NCI-H1092 (cell line): ENCODE measurements at regions not wholly inside any gene's neighbourhood (a gene's known extent, or its start where the extent isn't known, plus 50 kb on each side); places are given as distances from the start of the nearest gene placed in this dataset.

Source experiments
- DNase-seq: peaks from one replicate; lab custom pipeline; 2025; lab: John Stamatoyannopoulos, UW

DNA sequence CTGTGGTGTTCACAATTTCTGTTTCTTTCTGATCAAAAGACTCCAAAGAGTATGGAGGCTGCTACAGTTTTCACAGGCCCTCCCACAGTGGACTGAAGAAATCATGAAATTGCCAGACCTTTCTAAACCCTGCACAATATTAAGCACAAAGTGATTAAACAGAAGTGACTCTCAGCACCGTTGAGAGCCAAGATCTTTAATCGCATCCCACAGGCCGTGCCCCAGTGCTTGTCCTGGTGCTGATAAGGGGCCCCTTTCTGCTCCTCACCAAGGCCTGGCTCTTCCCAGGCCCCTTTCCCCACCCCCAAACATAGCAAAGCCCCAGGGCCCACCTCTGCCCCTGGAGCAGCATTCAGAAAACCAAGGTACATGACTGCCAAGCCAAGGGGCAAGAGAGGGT lies 57.4 kb upstream of the BMAL1 start:
- DNase-seq = no peak

- DNase-seq = no peak
Observed at GRCh38 chr11:13221722-13222121, 55.9 kb upstream of the BMAL1 start.

GRCh38 chr11:13222285-13222684 lies 55.3 kb upstream of the BMAL1 start:
- DNase-seq = no peak

DNA sequence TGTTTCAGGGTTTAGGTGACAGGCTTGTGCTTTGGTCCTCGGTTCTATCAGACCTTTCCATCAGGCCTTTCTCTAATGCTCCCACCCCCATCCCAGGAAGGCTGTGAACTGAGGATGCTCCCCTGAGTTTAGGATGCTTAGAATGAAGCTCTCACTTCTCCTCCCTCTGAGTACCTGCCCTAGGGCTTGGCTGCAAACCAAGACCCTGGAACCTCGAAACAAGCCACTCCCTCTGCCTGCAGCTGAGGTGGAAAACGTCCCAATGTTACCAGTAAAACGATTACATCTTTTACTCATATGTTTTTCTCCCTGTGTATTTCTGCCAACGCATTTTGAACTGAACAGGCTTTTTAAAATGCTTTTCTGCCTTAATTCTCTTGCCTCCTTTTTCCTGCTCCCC lies 54.5 kb upstream of the BMAL1 start:
- no peak for DNase-seq

GRCh38 chr11:13224324-13224723 lies 53.3 kb upstream of the BMAL1 start:
- no peak for DNase-seq

- no peak for DNase-seq
Observed at GRCh38 chr11:13225038-13226001, 52.3 kb upstream of the BMAL1 start.

- no peak for DNase-seq
Observed at GRCh38 chr11:13227676-13228255, 49.8 kb upstream of the BMAL1 start.
